T-helper 17 cell (primary cell): ENCODE measurements at regions not wholly inside any gene's neighbourhood (a gene's known extent, or its start where the extent isn't known, plus 50 kb on each side); places are given as distances from the start of the nearest gene placed in this dataset.

Experiments
- ATAC-seq: fragments of 150-1000 bp; cut with Tn5 transposase; 2 replicates; pipeline ENCODE4 v1.10.0; 2021; ENCODE audit warnings: mild to moderate bottlenecking, moderate library complexity
- DNase-seq, 3 donors: peaks; one replicate each; pipeline versions ENCODE4 v3.0.0 to v3.0.0-alpha.2; 2020 to 2021
- H3K9me3 ChIP-seq: one replicate; pipeline ENCODE4 v1.7.0; 2013; ENCODE audit warnings: low read length, mild to moderate bottlenecking; ENCODE audit not compliant: control insufficient read depth, poor library complexity, severe bottlenecking
- H3K27ac Mint-ChIP-seq: one replicate; pipeline ENCODE4 v1.8.0; 2022; ENCODE audit warnings: mild to moderate bottlenecking, moderate library complexity, mixed read lengths
- H3K27me3 Mint-ChIP-seq: one replicate; pipeline ENCODE4 v1.8.0; 2022; ENCODE audit warnings: mixed read lengths
- H3K36me3 Mint-ChIP-seq: one replicate; pipeline ENCODE4 v1.8.0; 2022; ENCODE audit warnings: low read depth, mixed read lengths
- H3K4me1 Mint-ChIP-seq: one replicate; pipeline ENCODE4 v1.8.0; 2022; ENCODE audit warnings: mild to moderate bottlenecking, mixed read lengths
- H3K4me3 Mint-ChIP-seq: one replicate; pipeline ENCODE4 v1.8.0; 2022; ENCODE audit warnings: mild to moderate bottlenecking, moderate library complexity, mixed read lengths

- Mint-ChIP-seq H3K27me3 (no peaks in the 10 kb centered on the region), H3K27ac (no peak overlapping the region), H3K36me3 (no peaks in the 10 kb centered on the region), H3K4me3 (no peak overlapping the region), H3K4me1 (no peaks in the 10 kb centered on the region)
- DNase-seq: no peak
- no peaks in the 10 kb centered on the region for H3K9me3 ChIP-seq
- ATAC-seq: no peak
Observed at GRCh38 chr2:59307196-59307595, 1066.1 kb upstream of the FANCL start.

- peaks cover 3% of the 10 kb centered on the region for H3K27me3 Mint-ChIP-seq
- DNase-seq (no peak), ATAC-seq (no peak)
- H3K4me3 Mint-ChIP-seq: no peak overlapping the region
- no peak overlapping the region for H3K27ac Mint-ChIP-seq
- H3K36me3 Mint-ChIP-seq: no peaks in the 10 kb centered on the region
- no peaks in the 10 kb centered on the region for H3K9me3 ChIP-seq
- no peaks in the 10 kb centered on the region for H3K4me1 Mint-ChIP-seq
Observed at GRCh38 chr2:59303272-59303671, 1062.1 kb upstream of the FANCL start.

GRCh38 chr2:59302683-59303082 is 1061.6 kb upstream of the FANCL start:
- no peak overlapping the region for H3K27ac Mint-ChIP-seq
- H3K36me3 Mint-ChIP-seq: no peaks in the 10 kb centered on the region
- ATAC-seq: no peak

GRCh38 chr2:59301466-59302402 is 1060.6 kb upstream of the FANCL start:
- H3K9me3 ChIP-seq: no peaks in the 10 kb centered on the region
- ATAC-seq: peak; percentile 49
- peaks cover 4% of the 10 kb centered on the region for H3K27me3 Mint-ChIP-seq
- H3K36me3 Mint-ChIP-seq: no peaks in the 10 kb centered on the region
- no peak overlapping the region for H3K4me3 Mint-ChIP-seq
- no peak for DNase-seq
- H3K27ac Mint-ChIP-seq: no peak overlapping the region
- no peaks in the 10 kb centered on the region for H3K4me1 Mint-ChIP-seq

More at GRCh38 chr2:59302683-59303082, 1061.6 kb upstream of the FANCL start:
- H3K4me1 Mint-ChIP-seq: no peaks in the 10 kb centered on the region
- peaks cover 4% of the 10 kb centered on the region for H3K27me3 Mint-ChIP-seq
- H3K9me3 ChIP-seq: no peaks in the 10 kb centered on the region
- H3K4me3 Mint-ChIP-seq: no peak overlapping the region
- DNase-seq: no peak

- H3K9me3 ChIP-seq: no peaks in the 10 kb centered on the region
- no peak overlapping the region for H3K4me3 Mint-ChIP-seq
- DNase-seq (no peak), ATAC-seq (no peak)
- no peaks in the 10 kb centered on the region for H3K36me3 Mint-ChIP-seq
- no peak overlapping the region for H3K27ac Mint-ChIP-seq
- H3K27me3 Mint-ChIP-seq: peaks cover 4% of the 10 kb centered on the region
- no peaks in the 10 kb centered on the region for H3K4me1 Mint-ChIP-seq
Observed at GRCh38 chr2:59297816-59298215, 1056.7 kb upstream of the FANCL start.

GRCh38 chr2:59296279-59296678 is 1055.2 kb upstream of the FANCL start:
- no peak for ATAC-seq
- no peak for DNase-seq
- H3K4me3 Mint-ChIP-seq: no peak overlapping the region
- peaks cover 4% of the 10 kb centered on the region for H3K27me3 Mint-ChIP-seq
- no peaks in the 10 kb centered on the region for H3K4me1 Mint-ChIP-seq
- no peaks in the 10 kb centered on the region for H3K36me3 Mint-ChIP-seq
- no peaks in the 10 kb centered on the region for H3K9me3 ChIP-seq
- H3K27ac Mint-ChIP-seq: no peak overlapping the region

- H3K4me3 Mint-ChIP-seq: no peak overlapping the region
- H3K36me3 Mint-ChIP-seq: no peaks in the 10 kb centered on the region
- no peaks in the 10 kb centered on the region for H3K9me3 ChIP-seq
- H3K4me1 Mint-ChIP-seq: no peaks in the 10 kb centered on the region
- H3K27ac Mint-ChIP-seq: no peak overlapping the region
- peaks cover 4% of the 10 kb centered on the region for H3K27me3 Mint-ChIP-seq
- ATAC-seq (no peak), DNase-seq (no peak)
Observed at GRCh38 chr2:59295524-59296162, 1054.5 kb upstream of the FANCL start.

GRCh38 chr2:59288771-59289170 is 1047.6 kb upstream of the FANCL start:
- Mint-ChIP-seq H3K27me3 (no peaks in the 10 kb centered on the region), H3K36me3 (no peaks in the 10 kb centered on the region), H3K4me3 (no peak overlapping the region), H3K27ac (no peak overlapping the region), H3K4me1 (no peaks in the 10 kb centered on the region)
- ATAC-seq (no peak), DNase-seq (no peak)
- H3K9me3 ChIP-seq: no peaks in the 10 kb centered on the region

- H3K27me3 Mint-ChIP-seq: no peaks in the 10 kb centered on the region
- H3K9me3 ChIP-seq: no peaks in the 10 kb centered on the region
- ATAC-seq: no peak
- H3K27ac Mint-ChIP-seq: no peak overlapping the region
- no peaks in the 10 kb centered on the region for H3K36me3 Mint-ChIP-seq
- H3K4me3 Mint-ChIP-seq: no peak overlapping the region
- H3K4me1 Mint-ChIP-seq: no peaks in the 10 kb centered on the region
- no peak for DNase-seq
Observed at GRCh38 chr2:59282374-59283057, 1041.4 kb upstream of the FANCL start.

- Mint-ChIP-seq H3K4me3 (no peak overlapping the region), H3K27ac (no peak overlapping the region), H3K27me3 (no peaks in the 10 kb centered on the region), H3K4me1 (no peaks in the 10 kb centered on the region), H3K36me3 (no peaks in the 10 kb centered on the region)
- DNase-seq (no peak), ATAC-seq (no peak)
- no peaks in the 10 kb centered on the region for H3K9me3 ChIP-seq
Observed at GRCh38 chr2:59277671-59278070, 1036.5 kb upstream of the FANCL start.

GRCh38 chr2:59276917-59277316 is 1035.8 kb upstream of the FANCL start:
- H3K9me3 ChIP-seq: no peaks in the 10 kb centered on the region
- no peak overlapping the region for H3K4me3 Mint-ChIP-seq
- H3K4me1 Mint-ChIP-seq: no peaks in the 10 kb centered on the region
- DNase-seq: no peak
- no peak for ATAC-seq
- no peaks in the 10 kb centered on the region for H3K36me3 Mint-ChIP-seq
- no peak overlapping the region for H3K27ac Mint-ChIP-seq
- H3K27me3 Mint-ChIP-seq: no peaks in the 10 kb centered on the region

- ATAC-seq (no peak), DNase-seq (no peak)
- H3K9me3 ChIP-seq: no peaks in the 10 kb centered on the region
- H3K27me3 Mint-ChIP-seq: no peaks in the 10 kb centered on the region
- H3K4me1 Mint-ChIP-seq: no peaks in the 10 kb centered on the region
- no peak overlapping the region for H3K27ac Mint-ChIP-seq
- H3K4me3 Mint-ChIP-seq: no peak overlapping the region
- H3K36me3 Mint-ChIP-seq: no peaks in the 10 kb centered on the region
Observed at GRCh38 chr2:59276033-59276432, 1034.9 kb upstream of the FANCL start.

GRCh38 chr2:59266453-59266852 is 1025.3 kb upstream of the FANCL start:
- H3K36me3 Mint-ChIP-seq: no peaks in the 10 kb centered on the region
- no peak for DNase-seq
- no peaks in the 10 kb centered on the region for H3K4me1 Mint-ChIP-seq
- ATAC-seq: no peak
- H3K9me3 ChIP-seq: no peaks in the 10 kb centered on the region
- H3K27me3 Mint-ChIP-seq: no peaks in the 10 kb centered on the region
- H3K27ac Mint-ChIP-seq: no peak overlapping the region
- no peak overlapping the region for H3K4me3 Mint-ChIP-seq
